Esophagus muscularis mucosa (tissue), 4 donors: ENCODE measurements at regions not wholly inside any gene's neighbourhood (a gene's known extent, or its start where the extent isn't known, plus 50 kb on each side); places are given as distances from the start of the nearest gene placed in this dataset.

Experiments
- CTCF ChIP-seq, 3 experiments: fragments of 200-600 bp in 2 of 3; fragments of 450-650 bp in 1 of 3; sonication (generic) in 2 of 3; IDR thresholded peaks; one replicate each; pipeline ENCODE4 v1.5.1; 2017 to 2019; ENCODE audit warnings: antibody characterized with exemption in 3 of 3, mild to moderate bottlenecking in 2 of 3, moderate library complexity in 1 of 3
- EP300 ChIP-seq: sonication (generic); formaldehyde crosslinking; IDR thresholded peaks from one replicate; pipeline ENCODE4 v1.6.1; 2017; ENCODE audit warnings: antibody characterized with exemption
- POLR2A ChIP-seq: fragments of 450-650 bp; IDR thresholded peaks from one replicate; pipeline ENCODE4 v1.6.1; 2017; ENCODE audit warnings: antibody characterized with exemption, moderate library complexity, mild to moderate bottlenecking, low read depth
- POLR2AphosphoS5 ChIP-seq, 2 donors: sonication (generic); formaldehyde crosslinking; IDR thresholded peaks; one replicate each; pipeline ENCODE4 v1.6.1; 2017; ENCODE audit warnings: antibody characterized with exemption in 2 of 2

GRCh38 chr1:239786464-239786863, 305.2 kb upstream of the FMN2 start:
- no peak for TF ChIP-seq POLR2AphosphoS5 (IDR thresholded peaks at IDR 0.05)
- TF ChIP-seq EP300, result no peak
- no peak for TF ChIP-seq CTCF (IDR thresholded peaks at IDR 0.05)
- no peak for TF ChIP-seq POLR2A
